Uterus (tissue), 2 donors: ENCODE measurements at regions not wholly inside any gene's neighbourhood (a gene's known extent, or its start where the extent isn't known, plus 50 kb on each side); places are given as distances from the start of the nearest gene placed in this dataset.

Experiments used
- POLR2A ChIP-seq, 2 donors: fragments of 450-650 bp; IDR thresholded peaks; one replicate each; pipeline ENCODE4 v1.6.1; 2016; ENCODE audit warnings: antibody characterized with exemption in 2 of 2, mild to moderate bottlenecking in 1 of 2, moderate library complexity in 1 of 2
- TF ChIP-seq, protein P1 (sequence below), 4 experiments: fragments of 200-600 bp in 2 of 4; fragments of 450-650 bp in 2 of 4; sonication (generic) in 2 of 4; IDR thresholded peaks; one replicate each; pipeline ENCODE4 v1.5.1; 2016 to 2019; ENCODE audit warnings: antibody characterized with exemption in 4 of 4, mild to moderate bottlenecking in 2 of 4, moderate library complexity in 1 of 4

- no peak for TF ChIP-seq POLR2A (IDR thresholded peaks at IDR 0.05)
- TF ChIP-seq, protein P1, sequence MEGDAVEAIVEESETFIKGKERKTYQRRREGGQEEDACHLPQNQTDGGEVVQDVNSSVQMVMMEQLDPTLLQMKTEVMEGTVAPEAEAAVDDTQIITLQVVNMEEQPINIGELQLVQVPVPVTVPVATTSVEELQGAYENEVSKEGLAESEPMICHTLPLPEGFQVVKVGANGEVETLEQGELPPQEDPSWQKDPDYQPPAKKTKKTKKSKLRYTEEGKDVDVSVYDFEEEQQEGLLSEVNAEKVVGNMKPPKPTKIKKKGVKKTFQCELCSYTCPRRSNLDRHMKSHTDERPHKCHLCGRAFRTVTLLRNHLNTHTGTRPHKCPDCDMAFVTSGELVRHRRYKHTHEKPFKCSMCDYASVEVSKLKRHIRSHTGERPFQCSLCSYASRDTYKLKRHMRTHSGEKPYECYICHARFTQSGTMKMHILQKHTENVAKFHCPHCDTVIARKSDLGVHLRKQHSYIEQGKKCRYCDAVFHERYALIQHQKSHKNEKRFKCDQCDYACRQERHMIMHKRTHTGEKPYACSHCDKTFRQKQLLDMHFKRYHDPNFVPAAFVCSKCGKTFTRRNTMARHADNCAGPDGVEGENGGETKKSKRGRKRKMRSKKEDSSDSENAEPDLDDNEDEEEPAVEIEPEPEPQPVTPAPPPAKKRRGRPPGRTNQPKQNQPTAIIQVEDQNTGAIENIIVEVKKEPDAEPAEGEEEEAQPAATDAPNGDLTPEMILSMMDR (IDR thresholded peaks at IDR 0.05) = no peak
Observed at GRCh38 chr13:22103046-22104027, 432.5 kb downstream of the FGF9 start.
